ENCODE measurements at regions not wholly inside any gene's neighbourhood (a gene's known extent, or its start where the extent isn't known, plus 50 kb on each side); places are given as distances from the start of the nearest gene placed in this dataset.
A peak's percentile ranks its signal among the peaks of the same experiment; 100 is the strongest.

DNA sequence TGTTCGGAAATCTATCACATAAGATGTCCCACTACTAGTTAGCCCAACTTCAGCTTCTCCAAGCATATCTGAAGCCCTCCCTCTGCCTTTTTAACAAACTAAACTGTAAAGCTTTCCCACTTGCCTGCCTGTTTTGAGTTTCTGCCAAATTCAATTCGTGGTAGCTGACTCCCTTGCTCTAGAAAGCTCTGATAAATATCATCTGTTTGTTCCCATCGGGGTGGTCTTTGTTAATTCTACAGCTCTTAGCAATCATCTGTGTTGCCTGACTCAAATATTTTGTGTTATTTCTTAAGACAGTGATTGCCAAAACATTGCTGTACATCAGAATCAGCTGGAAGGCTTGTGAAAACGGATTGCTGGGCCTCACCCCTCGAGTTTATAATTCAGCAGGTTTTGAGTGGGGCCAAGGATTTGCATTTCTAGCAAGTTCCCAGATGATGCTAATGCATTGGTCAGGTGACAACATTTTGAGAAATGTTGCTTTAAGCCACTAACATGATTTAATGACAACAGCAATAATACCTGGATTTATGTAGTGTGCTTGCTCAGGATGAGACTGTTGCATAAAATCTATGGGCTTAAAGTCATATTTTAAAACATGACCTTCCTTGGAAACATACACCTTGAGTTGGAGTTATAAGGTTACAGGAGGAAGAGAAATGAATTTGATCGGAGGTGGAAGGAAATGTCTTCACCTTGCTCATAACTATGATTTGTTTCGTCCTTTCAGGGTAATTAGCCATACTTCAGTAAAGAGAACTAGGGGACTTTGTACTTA is 631.9 kb downstream of the PSAT1 start:
- DNase-seq = no peak
- 0 out of 2 replicates have a peak, but pooled peaks cover 6% of the 10 kb centered on the region for H3K4me1 ChIP-seq
- H3K27me3 ChIP-seq = no peaks in the 10 kb centered on the region
- H3K27ac ChIP-seq = no peak overlapping the region
- no peaks in the 10 kb centered on the region for H3K36me3 ChIP-seq
- H3K9me3 ChIP-seq (replicated peaks) = no peaks in the 10 kb centered on the region
- H3K4me3 ChIP-seq = no peak overlapping the region

DNA sequence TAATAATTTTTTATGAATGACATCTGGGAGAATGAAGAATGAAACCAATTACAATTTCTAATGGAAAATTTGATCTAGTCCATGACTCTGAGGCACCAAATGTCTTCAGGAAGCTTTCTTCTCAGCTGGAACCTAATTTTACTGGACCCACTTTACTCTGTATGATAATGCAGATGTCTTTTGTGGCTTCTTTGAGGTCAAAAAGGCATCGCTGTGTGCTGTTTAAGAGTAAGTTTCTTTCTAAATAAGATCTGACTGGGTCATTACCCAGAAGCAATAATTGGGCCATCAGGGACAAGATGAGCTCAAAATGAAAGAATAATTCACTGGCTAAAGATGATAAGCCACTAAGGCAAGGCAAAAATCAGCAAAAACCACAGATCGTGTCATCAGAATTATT is 633.4 kb downstream of the PSAT1 start:
- no peak overlapping the region for H3K27ac ChIP-seq
- H3K36me3 ChIP-seq = no peaks in the 10 kb centered on the region
- no peaks in the 10 kb centered on the region for H3K9me3 ChIP-seq (replicated peaks)
- H3K27me3 ChIP-seq = no peaks in the 10 kb centered on the region
- 0 out of 2 replicates have a peak, but pooled peaks cover 6% of the 10 kb centered on the region for H3K4me1 ChIP-seq
- H3K4me3 ChIP-seq = no peak overlapping the region
- no peak for DNase-seq

DNA sequence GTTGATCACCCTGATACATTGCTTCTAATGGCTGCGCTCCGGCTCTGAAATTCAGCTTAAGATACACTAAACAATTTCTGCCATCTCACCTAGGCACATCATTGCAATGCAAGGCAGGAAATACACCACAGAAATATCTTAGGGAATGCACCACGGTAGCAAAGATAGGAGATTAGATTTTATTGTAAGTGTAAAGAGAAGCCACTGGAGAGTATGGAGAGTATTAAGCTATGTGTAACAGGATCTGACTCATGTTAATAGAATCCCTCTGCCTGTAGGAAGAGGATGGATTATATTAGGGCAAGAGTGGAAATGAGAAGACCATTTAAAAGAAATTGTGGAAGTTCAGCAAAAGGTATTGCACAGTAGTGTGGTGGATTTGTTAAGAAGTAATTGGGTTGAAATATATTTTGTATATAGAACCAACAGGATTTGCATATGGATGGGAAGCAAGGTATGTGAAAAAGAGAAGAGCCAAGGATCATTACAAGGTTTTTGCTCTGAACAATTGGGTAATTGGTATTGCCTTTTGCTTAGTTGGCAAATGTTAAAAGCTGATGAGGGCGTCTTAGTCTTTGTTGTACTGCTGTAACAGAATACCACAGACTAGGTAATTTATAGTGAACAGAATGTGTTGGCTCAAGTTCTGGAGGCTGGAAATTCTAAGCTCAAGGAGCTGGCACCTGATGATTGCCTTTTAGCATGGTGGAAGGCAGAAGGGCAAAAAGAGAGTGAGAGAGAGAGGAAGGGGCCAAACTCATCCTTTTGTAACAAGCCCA is 636.1 kb downstream of the PSAT1 start:
- no peak overlapping the region for H3K27ac ChIP-seq
- H3K4me1 ChIP-seq = 0 out of 2 replicates have a peak, but pooled peaks cover 6% of the 10 kb centered on the region
- no peaks in the 10 kb centered on the region for H3K9me3 ChIP-seq (replicated peaks)
- H3K27me3 ChIP-seq = no peaks in the 10 kb centered on the region
- no peak overlapping the region for H3K4me3 ChIP-seq
- DNase-seq = no peak
- H3K36me3 ChIP-seq = no peaks in the 10 kb centered on the region

DNA sequence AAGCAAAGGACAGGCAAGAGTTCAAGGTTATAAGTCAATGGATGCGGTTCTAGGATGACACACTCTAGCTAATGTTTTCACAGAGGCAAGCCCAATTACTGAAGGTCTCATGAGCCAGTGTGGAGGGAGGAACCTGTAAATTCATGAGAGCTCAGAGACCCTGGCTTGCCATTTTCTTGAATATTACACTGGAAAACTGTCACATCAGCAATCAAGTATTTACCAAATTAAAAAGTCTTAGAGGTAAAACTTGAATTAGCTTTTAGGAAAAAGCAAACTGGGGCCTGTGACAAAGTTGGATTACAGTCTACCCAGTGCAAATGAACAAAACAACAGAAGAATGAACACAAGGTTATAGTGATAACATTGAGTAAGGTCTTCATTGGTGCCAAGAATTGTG is 636.9 kb upstream of the TLE4 start:
- Histone ChIP-seq H3K36me3 (no peaks in the 10 kb centered on the region), H3K4me1 (0 out of 2 replicates have a peak, but pooled peaks cover 6% of the 10 kb centered on the region), H3K9me3 (replicated peaks) (no peaks in the 10 kb centered on the region), H3K27me3 (no peaks in the 10 kb centered on the region), H3K27ac (no peak overlapping the region), H3K4me3 (no peak overlapping the region)
- DNase-seq = no peak

DNA sequence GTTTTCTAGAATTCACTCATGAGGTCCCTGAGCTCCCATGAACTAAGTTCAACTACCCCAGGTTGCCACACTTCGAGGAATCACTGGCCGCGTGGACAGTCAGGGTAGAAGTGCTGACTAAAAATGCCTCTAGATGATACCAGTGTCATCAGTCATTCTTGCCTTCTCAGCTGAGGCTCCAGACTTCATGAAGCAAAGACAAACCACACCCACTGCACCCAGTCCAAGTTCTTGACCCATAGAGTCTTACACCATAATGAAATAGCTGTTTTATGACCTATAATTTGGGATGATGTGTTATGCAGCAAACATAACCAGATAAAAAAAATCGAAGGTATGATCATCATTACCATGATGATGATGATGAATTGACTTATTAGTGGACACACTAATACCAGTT is 632.9 kb upstream of the TLE4 start:
- no peak for DNase-seq
- no peaks in the 10 kb centered on the region for H3K4me1 ChIP-seq
- H3K9me3 ChIP-seq (replicated peaks) = no peaks in the 10 kb centered on the region
- H3K27me3 ChIP-seq = no peaks in the 10 kb centered on the region
- no peaks in the 10 kb centered on the region for H3K36me3 ChIP-seq
- no peak overlapping the region for H3K27ac ChIP-seq
- H3K4me3 ChIP-seq = no peak overlapping the region

DNA sequence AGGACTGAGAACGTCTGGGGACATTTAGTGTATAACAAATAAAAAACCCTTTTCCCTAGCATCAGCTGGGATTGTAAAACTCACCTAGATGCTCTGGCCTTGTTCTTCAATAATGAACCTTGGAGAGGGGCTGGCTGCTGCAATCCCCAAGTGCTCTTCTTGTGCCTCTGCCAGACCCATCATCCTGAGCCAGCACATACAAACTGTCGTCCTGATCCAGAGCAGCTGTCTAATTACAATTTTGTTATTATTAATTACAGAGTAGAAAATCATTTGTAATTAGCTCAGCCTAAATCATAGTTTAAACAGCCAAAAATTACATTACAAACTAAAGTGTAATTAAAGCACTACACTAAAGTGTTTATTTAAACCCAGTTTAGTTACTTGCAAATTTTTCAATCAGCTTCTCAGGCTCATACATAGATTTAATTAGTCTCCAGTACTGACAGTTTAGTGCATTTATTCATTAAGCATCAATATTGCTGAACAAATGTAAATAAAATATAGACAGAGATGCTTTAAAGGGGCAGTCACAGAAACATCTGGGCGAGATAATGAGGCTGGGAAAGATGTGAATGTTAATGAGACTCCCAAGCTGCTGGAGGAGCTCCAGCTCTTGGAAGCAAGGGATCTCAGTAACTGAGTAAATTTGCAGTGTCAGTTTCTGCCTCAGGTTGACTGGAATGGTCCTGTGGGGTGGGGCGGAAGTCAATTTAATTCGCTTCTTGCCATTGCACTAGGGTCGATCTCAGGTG is 632.3 kb upstream of the TLE4 start:
- H3K27me3 ChIP-seq = no peaks in the 10 kb centered on the region
- no peaks in the 10 kb centered on the region for H3K4me1 ChIP-seq
- H3K27ac ChIP-seq = no peak overlapping the region
- DNase-seq = no peak
- H3K4me3 ChIP-seq = no peak overlapping the region
- H3K9me3 ChIP-seq (replicated peaks) = no peaks in the 10 kb centered on the region
- no peaks in the 10 kb centered on the region for H3K36me3 ChIP-seq

DNA sequence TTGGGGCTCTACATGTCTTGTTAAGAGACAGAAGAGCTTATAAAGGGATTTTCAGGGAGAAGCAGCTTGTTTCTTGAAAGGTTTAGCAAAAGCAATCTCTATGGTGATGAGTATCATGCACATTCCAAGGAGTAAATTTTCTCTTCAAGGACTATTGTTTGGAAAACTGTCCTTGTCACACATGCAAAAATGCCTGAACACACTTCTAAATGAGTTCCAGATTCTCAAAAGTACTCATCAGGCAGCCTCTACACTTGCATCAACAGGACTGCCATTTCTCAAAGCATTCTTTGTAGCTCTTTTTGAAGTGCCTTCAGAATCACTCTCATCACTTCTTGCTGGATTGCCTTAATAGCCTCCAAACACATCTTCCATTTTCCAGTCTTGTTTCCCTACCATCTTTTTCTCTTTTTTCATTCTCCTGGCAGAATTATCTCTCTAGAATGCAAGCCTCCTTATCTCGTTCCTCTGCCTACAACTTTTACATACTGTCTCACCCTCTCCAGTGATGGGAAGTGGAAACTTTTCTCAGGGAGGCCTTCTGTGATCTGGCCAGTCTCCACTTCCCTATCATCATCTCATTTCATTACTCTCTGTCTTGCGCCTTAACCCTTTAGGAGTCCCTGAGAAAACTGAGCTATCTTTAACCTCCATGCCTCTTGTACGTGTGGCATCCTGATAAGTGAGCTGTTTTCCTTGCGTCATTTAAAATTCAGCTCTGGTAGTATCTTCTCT is 631.5 kb upstream of the TLE4 start:
- Histone ChIP-seq H3K27me3 (no peaks in the 10 kb centered on the region), H3K4me3 (no peak overlapping the region), H3K36me3 (no peaks in the 10 kb centered on the region), H3K27ac (no peak overlapping the region), H3K4me1 (no peaks in the 10 kb centered on the region), H3K9me3 (replicated peaks) (no peaks in the 10 kb centered on the region)
- no peak for DNase-seq

DNA sequence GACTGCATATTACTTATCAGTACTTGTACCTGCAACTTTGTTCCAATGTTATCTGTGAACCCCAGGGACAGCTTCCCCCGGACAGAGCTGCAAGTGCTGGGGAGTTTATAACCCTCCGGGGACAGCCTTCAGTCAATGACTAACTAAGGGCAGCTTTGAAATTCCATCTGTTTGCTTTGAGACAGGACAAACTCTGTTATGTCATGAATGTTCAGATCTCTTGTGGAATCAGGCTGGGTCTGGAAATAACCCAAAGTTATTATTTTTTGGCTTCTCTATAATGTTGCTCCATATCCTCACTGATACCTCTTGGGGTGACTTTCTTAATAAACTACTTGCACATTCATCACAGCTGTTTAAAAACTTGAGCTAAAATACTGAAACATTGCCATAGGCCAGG is 617.5 kb upstream of the TLE4 start:
- no peaks in the 10 kb centered on the region for H3K27me3 ChIP-seq
- H3K27ac ChIP-seq = no peak overlapping the region
- DNase-seq = no peak
- no peak overlapping the region for H3K4me3 ChIP-seq
- no peaks in the 10 kb centered on the region for H3K36me3 ChIP-seq
- H3K4me1 ChIP-seq = no peaks in the 10 kb centered on the region
- peaks cover 2% of the 10 kb centered on the region; the same call in 1 of the 2 replicates for H3K9me3 ChIP-seq (replicated peaks)

DNA sequence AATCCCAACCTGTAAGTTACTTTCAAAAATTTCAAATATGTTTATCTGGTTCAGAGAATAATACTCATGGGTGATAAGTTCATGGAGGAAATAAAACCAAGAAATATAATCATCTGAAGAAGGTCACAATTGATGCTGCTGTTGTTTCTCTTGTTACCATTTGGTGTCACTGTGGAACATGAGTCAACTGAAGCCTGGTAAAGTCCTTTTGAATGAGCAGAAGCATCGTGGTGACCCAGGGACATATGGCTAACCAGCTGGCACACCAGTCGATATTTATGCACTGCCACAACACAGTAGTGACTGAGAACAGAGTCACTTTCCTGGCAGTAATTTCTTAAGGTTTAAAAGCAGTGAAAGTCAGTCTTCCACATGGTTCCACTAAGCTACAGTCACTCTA is 612.9 kb upstream of the TLE4 start:
- Histone ChIP-seq H3K27ac (no peak overlapping the region), H3K4me3 (no peak overlapping the region), H3K36me3 (no peaks in the 10 kb centered on the region), H3K27me3 (no peaks in the 10 kb centered on the region), H3K4me1 (no peaks in the 10 kb centered on the region), H3K9me3 (replicated peaks) (peaks cover 5% of the 10 kb centered on the region; the same call in 1 of the 2 replicates)
- peak in 1 of 2 experiments; percentile 48 for DNase-seq

DNA sequence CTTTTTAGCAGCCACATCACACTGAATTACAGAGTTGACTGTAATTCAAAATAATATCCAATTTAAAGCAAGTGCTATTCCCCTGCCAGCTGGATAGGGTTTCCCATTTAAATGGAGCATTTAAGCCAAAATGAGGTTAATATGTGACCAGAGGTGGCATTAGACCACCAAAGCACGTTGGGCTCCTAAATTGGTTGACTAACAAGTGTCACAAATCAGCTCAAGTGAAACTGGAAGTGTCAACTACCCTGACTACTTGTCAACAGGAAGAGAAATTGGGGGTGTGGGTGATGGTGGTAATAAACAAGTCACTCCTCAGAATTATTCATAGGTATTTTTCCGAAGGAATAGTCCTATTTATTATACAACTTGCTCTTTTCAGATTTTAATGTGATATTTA is 609.6 kb upstream of the TLE4 start:
- no peak for DNase-seq
- no peak overlapping the region for H3K4me3 ChIP-seq
- peaks cover 5% of the 10 kb centered on the region; the same call in 1 of the 2 replicates for H3K9me3 ChIP-seq (replicated peaks)
- no peak overlapping the region for H3K27ac ChIP-seq
- no peaks in the 10 kb centered on the region for H3K27me3 ChIP-seq
- H3K4me1 ChIP-seq = no peaks in the 10 kb centered on the region
- no peaks in the 10 kb centered on the region for H3K36me3 ChIP-seq

DNA sequence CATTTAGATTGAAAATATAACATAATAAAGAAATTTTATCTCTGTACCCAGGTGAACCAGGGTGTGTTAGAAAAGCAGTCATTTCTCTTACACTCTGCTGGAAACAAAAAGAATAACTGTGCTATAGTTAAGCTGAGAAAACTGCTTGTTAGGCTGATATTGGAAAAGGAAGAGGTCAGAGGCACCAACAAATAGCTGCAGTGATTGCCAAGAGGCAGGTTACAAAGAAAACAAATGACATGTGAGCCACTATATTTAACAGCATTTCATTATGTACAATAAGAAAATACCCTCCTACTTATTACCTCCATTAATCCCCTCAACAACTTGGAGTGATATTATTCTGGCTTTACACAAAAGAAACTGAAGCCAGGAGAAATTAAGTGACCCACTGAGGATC is 607.9 kb upstream of the TLE4 start:
- Histone ChIP-seq H3K27me3 (no peaks in the 10 kb centered on the region), H3K9me3 (replicated peaks) (peaks cover 5% of the 10 kb centered on the region; the same call in 1 of the 2 replicates), H3K4me1 (no peaks in the 10 kb centered on the region), H3K4me3 (no peak overlapping the region), H3K27ac (no peak overlapping the region), H3K36me3 (no peaks in the 10 kb centered on the region)
- DNase-seq = no peak

DNA sequence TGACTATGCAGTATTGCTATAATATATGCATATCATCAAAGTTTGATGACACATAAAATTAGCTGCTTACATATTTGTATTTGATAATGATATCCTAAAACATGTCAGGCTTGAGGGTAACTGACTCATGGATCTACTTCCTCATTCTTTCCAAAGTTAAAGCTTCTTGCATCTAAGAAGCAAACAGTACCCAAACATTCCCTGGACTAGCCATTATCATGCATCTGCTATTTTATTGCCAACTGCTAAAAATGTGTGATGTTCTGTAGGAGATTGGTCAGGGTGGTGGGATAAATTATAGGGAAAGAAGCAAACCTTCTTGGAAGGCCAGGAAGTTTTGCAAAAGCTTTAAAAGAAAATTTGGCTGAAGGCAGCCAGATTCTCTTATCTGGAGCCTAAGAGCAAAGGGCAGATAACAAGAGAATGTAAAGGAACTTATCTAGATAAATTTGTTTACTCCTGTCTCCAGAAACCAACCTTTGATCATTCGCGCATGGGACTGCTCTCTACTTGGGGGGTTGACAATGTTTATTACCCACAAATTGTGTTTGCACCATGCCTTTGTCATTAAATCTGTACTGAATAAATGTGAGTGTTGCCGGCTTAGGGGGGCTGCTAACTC is 604.1 kb upstream of the TLE4 start:
- Histone ChIP-seq H3K27me3 (no peaks in the 10 kb centered on the region), H3K9me3 (replicated peaks) (no peaks in the 10 kb centered on the region), H3K27ac (no peak overlapping the region), H3K36me3 (no peaks in the 10 kb centered on the region), H3K4me1 (peaks cover 19% of the 10 kb centered on the region), H3K4me3 (no peak overlapping the region)
- no peak for DNase-seq

DNA sequence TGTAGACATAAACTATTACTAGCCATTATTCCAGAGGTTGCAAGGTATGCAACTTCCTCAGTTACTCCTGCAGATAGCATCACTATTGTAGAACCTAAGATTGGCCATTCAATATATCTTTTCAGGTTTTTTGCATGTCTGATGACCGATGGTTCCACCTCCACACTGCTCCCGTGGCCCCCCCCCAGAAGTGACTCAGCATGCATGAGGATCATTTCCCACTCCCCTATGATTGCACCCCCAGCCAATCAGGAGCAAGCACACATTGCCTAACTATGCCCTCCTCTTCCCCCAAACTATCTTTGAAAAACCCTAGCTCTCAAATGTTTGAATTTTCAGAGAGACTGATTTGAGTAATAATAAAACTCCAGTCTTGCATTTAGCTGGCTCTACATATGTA is 601.4 kb upstream of the TLE4 start:
- no peak overlapping the region for H3K4me3 ChIP-seq
- H3K27ac ChIP-seq = no peak overlapping the region
- peaks cover 26% of the 10 kb centered on the region for H3K4me1 ChIP-seq
- H3K27me3 ChIP-seq = no peaks in the 10 kb centered on the region
- H3K9me3 ChIP-seq (replicated peaks) = 0 out of 2 replicates have a peak, but pooled peaks cover 8% of the 10 kb centered on the region
- no peak for DNase-seq
- H3K36me3 ChIP-seq = no peaks in the 10 kb centered on the region

DNA sequence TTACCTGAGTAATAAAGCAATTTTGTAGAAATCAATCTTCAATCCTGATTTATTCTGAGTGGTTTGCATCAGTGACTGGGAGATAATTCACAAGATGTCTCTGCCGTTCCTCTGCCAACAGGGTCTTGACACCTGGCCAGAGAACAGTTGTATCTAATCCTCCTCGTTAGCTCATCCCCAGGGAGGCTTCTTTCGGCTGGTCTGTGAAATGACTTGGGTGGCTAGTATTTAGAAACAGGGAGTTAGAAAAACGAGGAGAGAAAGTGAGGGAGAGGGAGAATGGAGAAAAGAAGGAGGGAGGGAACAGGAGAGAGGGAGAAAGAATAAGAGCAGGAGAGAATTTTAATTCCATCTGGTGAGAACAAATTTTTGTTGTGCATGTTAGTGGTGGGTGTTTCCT is 600.2 kb upstream of the TLE4 start:
- Histone ChIP-seq H3K36me3 (no peaks in the 10 kb centered on the region), H3K9me3 (replicated peaks) (0 out of 2 replicates have a peak, but pooled peaks cover 9% of the 10 kb centered on the region), H3K4me3 (no peak overlapping the region; the same call in 1 of the 2 replicates)

More for the DNA sequence above, 600.2 kb upstream of the TLE4 start:
- DNase-seq = peak; percentile 52 to 74
- Histone ChIP-seq H3K27me3 (no peaks in the 10 kb centered on the region), H3K27ac (peak overlapping the region; percentile 27; the same call in 1 of the 2 replicates), H3K4me1 (peaks cover 26% of the 10 kb centered on the region)
